ENCODE measurements at regions not wholly inside any gene's neighbourhood (a gene's known extent, or its start where the extent isn't known, plus 50 kb on each side); places are given as distances from the start of the nearest gene placed in this dataset.

DNA sequence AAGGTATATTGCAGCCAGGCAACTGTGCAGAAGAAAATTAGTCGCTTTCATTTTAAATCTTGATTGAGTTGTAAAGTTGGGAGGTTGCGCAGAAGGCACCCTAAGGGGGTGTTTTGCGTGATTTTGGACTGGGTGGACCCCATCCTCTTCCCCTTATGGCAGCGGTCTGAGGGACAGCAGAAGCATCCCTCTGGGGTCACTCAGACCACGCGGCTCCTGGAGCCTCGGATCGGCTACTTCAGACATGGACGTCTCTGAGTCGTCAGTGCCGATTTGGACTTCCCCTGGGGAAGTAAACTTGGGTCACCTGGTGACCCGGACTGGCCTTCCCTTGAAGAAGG lies 639.0 kb upstream of the DPP6 start:
- Histone ChIP-seq H3K4me3 (no peak overlapping the region), H3K9me3 (no peaks in the 10 kb centered on the region), H3K27me3 (no peaks in the 10 kb centered on the region), H3K36me3 (no peaks in the 10 kb centered on the region), H3K27ac (no peak overlapping the region), H3K4me1 (no peaks in the 10 kb centered on the region)
- TF ChIP-seq, protein P1, sequence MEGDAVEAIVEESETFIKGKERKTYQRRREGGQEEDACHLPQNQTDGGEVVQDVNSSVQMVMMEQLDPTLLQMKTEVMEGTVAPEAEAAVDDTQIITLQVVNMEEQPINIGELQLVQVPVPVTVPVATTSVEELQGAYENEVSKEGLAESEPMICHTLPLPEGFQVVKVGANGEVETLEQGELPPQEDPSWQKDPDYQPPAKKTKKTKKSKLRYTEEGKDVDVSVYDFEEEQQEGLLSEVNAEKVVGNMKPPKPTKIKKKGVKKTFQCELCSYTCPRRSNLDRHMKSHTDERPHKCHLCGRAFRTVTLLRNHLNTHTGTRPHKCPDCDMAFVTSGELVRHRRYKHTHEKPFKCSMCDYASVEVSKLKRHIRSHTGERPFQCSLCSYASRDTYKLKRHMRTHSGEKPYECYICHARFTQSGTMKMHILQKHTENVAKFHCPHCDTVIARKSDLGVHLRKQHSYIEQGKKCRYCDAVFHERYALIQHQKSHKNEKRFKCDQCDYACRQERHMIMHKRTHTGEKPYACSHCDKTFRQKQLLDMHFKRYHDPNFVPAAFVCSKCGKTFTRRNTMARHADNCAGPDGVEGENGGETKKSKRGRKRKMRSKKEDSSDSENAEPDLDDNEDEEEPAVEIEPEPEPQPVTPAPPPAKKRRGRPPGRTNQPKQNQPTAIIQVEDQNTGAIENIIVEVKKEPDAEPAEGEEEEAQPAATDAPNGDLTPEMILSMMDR (IDR thresholded peaks at IDR 0.05 in 4 of 5, conservative IDR thresholded peaks at IDR 0.05 in 1 of 5): no peak
- no peak for TF ChIP-seq POLR2A (IDR thresholded peaks at IDR 0.05)
- no peak for DNase-seq
- in situ Hi-C loops (cut with MboI; ENCODE audit: low sequenced_read_pairs in 4 of 4) (no loop called here), intact Hi-C loops (cut with DNase I; ENCODE audit: low total_unique reads) (no loop called here)
- no peak for ATAC-seq

DNA sequence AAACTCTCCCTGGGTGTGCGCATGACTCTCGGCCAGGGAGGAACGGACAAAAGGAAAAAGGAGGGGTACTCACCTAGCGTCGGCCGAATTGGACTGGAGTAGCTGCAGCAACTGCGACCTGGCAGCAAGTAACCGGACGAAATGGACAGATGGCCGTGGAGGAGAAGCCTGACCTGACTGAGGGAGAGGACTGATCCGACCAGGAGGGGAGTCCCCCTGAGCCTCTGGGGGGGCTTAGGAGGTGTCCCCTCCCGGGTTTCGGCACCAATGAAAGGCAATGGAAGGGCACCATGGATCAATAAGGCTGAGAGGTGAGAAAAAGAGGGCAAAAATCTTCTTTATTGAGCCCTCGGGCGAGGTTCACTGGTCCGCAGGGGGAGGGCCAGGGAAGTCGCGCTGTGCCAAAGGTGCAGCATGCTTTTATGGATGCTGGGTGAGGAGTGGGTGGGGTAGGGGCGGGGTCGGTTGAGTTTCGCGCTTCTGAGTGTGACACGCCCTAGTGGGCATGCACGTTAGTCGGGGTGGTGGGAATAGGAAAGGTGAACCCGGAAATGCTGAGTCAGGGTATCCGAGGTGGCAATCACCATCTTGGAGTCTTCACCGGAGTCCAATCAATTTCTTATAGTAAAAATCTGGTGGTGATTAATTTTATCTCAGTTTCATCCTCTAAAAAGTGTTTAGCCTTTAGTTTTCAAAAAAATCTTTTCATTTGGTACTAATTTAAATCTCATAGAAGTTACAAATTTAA lies 638.5 kb upstream of the DPP6 start:
- DNase-seq: no peak
- H3K4me3 ChIP-seq: no peak overlapping the region
- ATAC-seq: no peak
- intact Hi-C loops (cut with DNase I; ENCODE audit: low total_unique reads) (no loop called here), in situ Hi-C loops (cut with MboI; ENCODE audit: low sequenced_read_pairs in 4 of 4) (no loop called here)
- H3K27me3 ChIP-seq: no peaks in the 10 kb centered on the region
- no peak overlapping the region for H3K27ac ChIP-seq
- TF ChIP-seq, protein P1 (IDR thresholded peaks at IDR 0.05 in 4 of 5, conservative IDR thresholded peaks at IDR 0.05 in 1 of 5): no peak
- no peak for TF ChIP-seq POLR2A (IDR thresholded peaks at IDR 0.05)
- H3K9me3 ChIP-seq: no peaks in the 10 kb centered on the region
- no peaks in the 10 kb centered on the region for H3K36me3 ChIP-seq
- H3K4me1 ChIP-seq: no peaks in the 10 kb centered on the region

DNA sequence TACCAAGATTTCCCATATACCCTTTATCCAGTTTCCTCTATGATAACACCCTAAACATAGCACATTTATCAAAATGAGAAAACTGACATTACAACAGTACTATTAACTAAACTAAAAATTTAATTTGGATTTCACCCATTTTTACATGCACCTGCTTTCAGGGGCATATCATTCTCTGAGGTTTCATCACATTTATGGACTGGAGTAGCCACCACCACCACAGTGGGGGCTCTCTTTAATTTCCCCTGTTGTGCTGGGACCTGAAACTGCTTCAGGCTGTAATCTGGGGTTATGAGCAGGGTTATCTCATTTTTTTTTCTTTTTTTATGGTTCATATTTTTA lies 637.9 kb upstream of the DPP6 start:
- Histone ChIP-seq H3K9me3 (no peaks in the 10 kb centered on the region), H3K4me1 (no peaks in the 10 kb centered on the region), H3K36me3 (no peaks in the 10 kb centered on the region), H3K27me3 (no peaks in the 10 kb centered on the region), H3K27ac (no peak overlapping the region), H3K4me3 (no peak overlapping the region)
- intact Hi-C loops (cut with DNase I; ENCODE audit: low total_unique reads): no loop called here
- in situ Hi-C loops (cut with MboI; ENCODE audit: low sequenced_read_pairs in 4 of 4): no loop called here
- TF ChIP-seq POLR2A (IDR thresholded peaks at IDR 0.05): no peak
- DNase-seq (no peak), ATAC-seq (no peak)

DNA sequence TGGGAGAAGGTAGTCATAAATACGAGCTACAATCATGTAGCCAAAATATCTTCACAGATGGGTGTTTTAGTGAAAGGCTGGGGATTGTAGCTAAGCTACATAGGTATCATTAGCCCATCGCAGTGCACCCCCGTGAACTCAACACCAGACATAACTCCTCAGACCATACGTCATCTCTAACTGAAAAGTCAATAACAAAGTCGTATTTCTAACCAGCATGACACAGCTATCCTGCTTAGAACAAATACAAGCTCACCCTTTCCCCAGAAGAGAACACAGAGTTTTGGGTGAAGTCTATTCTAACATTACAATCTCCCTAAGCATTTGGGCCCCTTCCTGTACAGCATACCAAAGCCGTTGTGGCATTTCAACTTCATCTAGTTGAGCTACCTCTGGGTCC lies 636.6 kb upstream of the DPP6 start:
- Histone ChIP-seq H3K4me1 (no peaks in the 10 kb centered on the region), H3K4me3 (no peak overlapping the region), H3K27me3 (no peaks in the 10 kb centered on the region), H3K36me3 (no peaks in the 10 kb centered on the region), H3K27ac (no peak overlapping the region), H3K9me3 (no peaks in the 10 kb centered on the region)
- ATAC-seq (no peak), DNase-seq (no peak)
- in situ Hi-C loops (cut with MboI; ENCODE audit: low sequenced_read_pairs in 4 of 4) (no loop called here), intact Hi-C loops (cut with DNase I; ENCODE audit: low total_unique reads) (no loop called here)
- TF ChIP-seq POLR2A (IDR thresholded peaks at IDR 0.05): no peak
- TF ChIP-seq, protein P1 (IDR thresholded peaks at IDR 0.05 in 4 of 5, conservative IDR thresholded peaks at IDR 0.05 in 1 of 5): no peak

DNA sequence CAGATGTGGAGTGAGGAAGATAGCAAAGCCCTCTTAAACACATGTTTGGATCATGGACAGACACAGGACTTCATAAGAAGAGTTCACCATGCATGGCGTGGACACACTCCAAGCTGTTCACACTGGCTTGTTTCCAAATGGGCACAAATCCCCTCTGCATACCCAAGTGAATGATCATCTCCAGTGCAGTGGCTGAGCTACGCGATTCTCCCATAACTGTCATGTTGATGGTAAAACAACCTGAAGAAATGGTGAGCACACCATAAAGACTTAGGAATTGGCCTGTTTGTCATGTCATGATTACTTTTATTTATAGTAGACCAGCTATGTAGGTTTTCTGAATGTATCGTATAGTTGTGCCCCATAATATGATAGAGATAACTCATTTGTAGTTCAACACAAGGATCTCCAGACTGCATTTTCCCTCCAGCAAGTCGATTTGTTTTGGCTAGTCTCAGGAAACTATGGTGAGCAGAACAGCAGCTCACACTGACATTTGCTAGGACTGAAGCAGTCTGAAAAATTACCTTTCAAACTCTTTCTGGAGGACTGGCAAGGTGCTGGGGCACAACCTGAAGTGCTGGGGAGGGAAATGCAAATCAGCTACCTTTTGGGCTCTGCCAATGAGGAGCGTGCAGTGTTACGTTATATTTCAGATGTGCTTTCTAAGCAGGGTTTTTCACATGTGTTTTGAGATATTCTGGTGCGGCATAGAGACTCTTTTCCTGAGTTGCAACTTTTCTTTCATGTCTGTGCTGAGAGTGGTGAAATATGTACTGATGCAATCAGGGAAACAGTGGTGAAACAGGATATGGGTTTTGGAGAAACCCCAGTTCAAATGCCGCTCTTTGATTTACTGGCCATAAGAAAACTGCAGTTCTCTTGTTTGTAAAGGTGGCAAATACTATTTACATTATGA lies 629.6 kb upstream of the DPP6 start:
- intact Hi-C loops (cut with DNase I; ENCODE audit: low total_unique reads) (no loop called here), in situ Hi-C loops (cut with MboI; ENCODE audit: low sequenced_read_pairs in 4 of 4) (no loop called here)
- TF ChIP-seq, protein P1 (IDR thresholded peaks at IDR 0.05 in 4 of 5, conservative IDR thresholded peaks at IDR 0.05 in 1 of 5): no peak
- no peak for TF ChIP-seq POLR2A (IDR thresholded peaks at IDR 0.05)
- Histone ChIP-seq H3K27me3 (no peaks in the 10 kb centered on the region), H3K9me3 (no peaks in the 10 kb centered on the region), H3K36me3 (no peaks in the 10 kb centered on the region), H3K27ac (no peak overlapping the region), H3K4me3 (no peak overlapping the region), H3K4me1 (no peaks in the 10 kb centered on the region)
- ATAC-seq (no peak), DNase-seq (no peak)

Data from gastrocnemius medialis (tissue), 4 donors.